Tibial nerve (tissue), 4 donors: ENCODE measurements at regions not wholly inside any gene's neighbourhood (a gene's known extent, or its start where the extent isn't known, plus 50 kb on each side); places are given as distances from the start of the nearest gene placed in this dataset.

Experiments used
- DNase-seq, 2 donors: peaks; one replicate each; pipeline ENCODE4 v3.0.0-alpha.2; 2019; ENCODE audit warnings: low spot score in 2 of 2
- H3K27ac ChIP-seq, 4 donors: fragments of 200-600 bp; sonication (generic) in 3 of 4; one replicate each; pipeline ENCODE4 v1.5.1; 2017 to 2019; ENCODE audit warnings: mild to moderate bottlenecking in 1 of 4
- H3K27me3 ChIP-seq, 2 donors: fragments of 200-600 bp; sonication (generic) in 1 of 2; one replicate each; pipeline versions ENCODE4 v1.5.1 to v1.6.0; 2017 to 2019
- H3K36me3 ChIP-seq, 3 donors: fragments of 200-600 bp; sonication (generic); one replicate each; pipeline ENCODE4 v1.5.1; 2018 to 2019
- H3K4me1 ChIP-seq, 4 donors: fragments of 200-600 bp; sonication (generic) in 3 of 4; one replicate each; pipeline ENCODE4 v1.5.1; 2017 to 2019
- H3K4me3 ChIP-seq, 4 donors: fragments of 200-600 bp; sonication (generic) in 3 of 4; one replicate each; pipeline ENCODE4 v1.5.1; 2017 to 2019; ENCODE audit warnings: mild to moderate bottlenecking in 1 of 4, moderate library complexity in 1 of 4
- H3K9me3 ChIP-seq, 4 donors: fragments of 200-600 bp; sonication (generic) in 3 of 4; one replicate each; pipeline ENCODE4 v1.5.1; 2017 to 2019
- EP300 ChIP-seq, 2 donors: sonication (generic); formaldehyde crosslinking; IDR thresholded peaks; one replicate each; pipeline ENCODE4 v1.6.1; 2017; ENCODE audit warnings: antibody characterized with exemption in 2 of 2, mild to moderate bottlenecking in 1 of 2
- POLR2A ChIP-seq, 2 donors: fragments of 450-650 bp; IDR thresholded peaks; one replicate each; pipeline ENCODE4 v1.6.1; 2017; ENCODE audit warnings: antibody characterized with exemption in 2 of 2, mild to moderate bottlenecking in 2 of 2, moderate library complexity in 2 of 2
- WGBS, 2 donors: methylation state at CpG; one replicate each; pipeline ENCODE4 v1.1.5; 2018; 5-methylcytosine and 5-hydroxymethylcytosine counted together
- TF ChIP-seq, protein P1 (sequence below), 5 experiments: fragments of 200-600 bp in 3 of 5; fragments of 450-650 bp in 2 of 5; sonication (generic) in 3 of 5; IDR thresholded peaks; one replicate each; pipeline ENCODE4 v1.5.1; 2016 to 2019; ENCODE audit warnings: antibody characterized with exemption in 5 of 5, mild to moderate bottlenecking in 3 of 5, moderate library complexity in 2 of 5

DNA sequence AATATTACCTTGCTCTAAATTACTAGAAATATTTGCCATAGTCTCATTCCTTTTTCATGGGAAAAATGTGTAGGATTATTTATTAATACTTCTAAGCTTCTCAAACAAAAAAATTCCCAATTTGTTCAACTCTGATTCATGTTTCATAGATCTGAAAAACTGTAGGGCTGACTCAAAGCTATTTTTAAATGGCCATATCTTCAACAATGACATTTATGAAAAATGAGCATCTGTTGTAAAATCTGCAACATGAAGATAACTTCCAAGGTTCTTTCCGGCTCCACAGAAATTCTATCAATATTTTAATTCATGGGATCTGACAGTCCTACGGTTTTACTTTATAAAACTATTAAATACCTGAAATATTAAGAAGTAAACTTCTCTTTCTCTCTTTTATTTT is 192.7 kb upstream of the KCNJ16 start:
- no peaks in the 10 kb centered on the region for H3K36me3 ChIP-seq
- H3K4me1 ChIP-seq: peaks cover 0 to 14% (median 4%) of the 10 kb centered on the region in 4 donors
- 88 to 95% methylated on average over 2 of the region's 2 CpGs for WGBS, 2 donors
- H3K4me3 ChIP-seq: no peak overlapping the region
- DNase-seq: no peak
- TF ChIP-seq EP300 (IDR thresholded peaks at IDR 0.05): no peak
- TF ChIP-seq, protein P1, sequence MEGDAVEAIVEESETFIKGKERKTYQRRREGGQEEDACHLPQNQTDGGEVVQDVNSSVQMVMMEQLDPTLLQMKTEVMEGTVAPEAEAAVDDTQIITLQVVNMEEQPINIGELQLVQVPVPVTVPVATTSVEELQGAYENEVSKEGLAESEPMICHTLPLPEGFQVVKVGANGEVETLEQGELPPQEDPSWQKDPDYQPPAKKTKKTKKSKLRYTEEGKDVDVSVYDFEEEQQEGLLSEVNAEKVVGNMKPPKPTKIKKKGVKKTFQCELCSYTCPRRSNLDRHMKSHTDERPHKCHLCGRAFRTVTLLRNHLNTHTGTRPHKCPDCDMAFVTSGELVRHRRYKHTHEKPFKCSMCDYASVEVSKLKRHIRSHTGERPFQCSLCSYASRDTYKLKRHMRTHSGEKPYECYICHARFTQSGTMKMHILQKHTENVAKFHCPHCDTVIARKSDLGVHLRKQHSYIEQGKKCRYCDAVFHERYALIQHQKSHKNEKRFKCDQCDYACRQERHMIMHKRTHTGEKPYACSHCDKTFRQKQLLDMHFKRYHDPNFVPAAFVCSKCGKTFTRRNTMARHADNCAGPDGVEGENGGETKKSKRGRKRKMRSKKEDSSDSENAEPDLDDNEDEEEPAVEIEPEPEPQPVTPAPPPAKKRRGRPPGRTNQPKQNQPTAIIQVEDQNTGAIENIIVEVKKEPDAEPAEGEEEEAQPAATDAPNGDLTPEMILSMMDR (IDR thresholded peaks at IDR 0.05): no peak
- TF ChIP-seq POLR2A (IDR thresholded peaks at IDR 0.05): no peak
- no peaks in the 10 kb centered on the region for H3K27me3 ChIP-seq
- no peak overlapping the region for H3K27ac ChIP-seq
- H3K9me3 ChIP-seq: peaks cover 0 to 7% (median 0%) of the 10 kb centered on the region in 4 donors

DNA sequence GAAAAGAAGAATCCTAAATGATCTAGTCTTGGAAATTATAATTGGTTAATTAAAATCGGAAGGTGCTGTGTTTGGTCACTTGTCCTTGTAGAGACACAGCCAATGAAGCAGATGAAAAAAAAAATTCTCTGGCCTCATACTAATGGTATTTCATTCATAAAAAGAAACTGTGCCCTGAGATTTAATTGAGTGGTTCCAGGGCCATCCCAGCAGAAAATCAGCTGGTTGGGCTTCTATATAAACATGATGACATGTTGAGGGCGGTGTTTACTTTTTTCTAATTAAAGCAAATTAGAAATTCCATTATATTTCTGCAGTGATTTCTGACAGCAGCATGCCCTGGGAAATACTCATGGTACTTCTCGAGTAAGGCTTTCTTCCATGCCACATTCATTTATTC is 191.9 kb upstream of the KCNJ16 start:
- no peak for DNase-seq
- Histone ChIP-seq H3K4me1 (peaks cover 0 to 14% (median 4%) of the 10 kb centered on the region in 4 donors), H3K4me3 (no peak overlapping the region), H3K9me3 (peaks cover 0 to 5% (median 0%) of the 10 kb centered on the region in 4 donors), H3K27ac (no peak overlapping the region), H3K27me3 (no peaks in the 10 kb centered on the region), H3K36me3 (no peaks in the 10 kb centered on the region)
- TF ChIP-seq POLR2A (IDR thresholded peaks at IDR 0.05) (no peak), EP300 (IDR thresholded peaks at IDR 0.05) (no peak)
- TF ChIP-seq, protein P1 (IDR thresholded peaks at IDR 0.05): no peak
- WGBS, 2 donors: 73 to 77% methylated on average over 3 of the region's 3 CpGs

DNA sequence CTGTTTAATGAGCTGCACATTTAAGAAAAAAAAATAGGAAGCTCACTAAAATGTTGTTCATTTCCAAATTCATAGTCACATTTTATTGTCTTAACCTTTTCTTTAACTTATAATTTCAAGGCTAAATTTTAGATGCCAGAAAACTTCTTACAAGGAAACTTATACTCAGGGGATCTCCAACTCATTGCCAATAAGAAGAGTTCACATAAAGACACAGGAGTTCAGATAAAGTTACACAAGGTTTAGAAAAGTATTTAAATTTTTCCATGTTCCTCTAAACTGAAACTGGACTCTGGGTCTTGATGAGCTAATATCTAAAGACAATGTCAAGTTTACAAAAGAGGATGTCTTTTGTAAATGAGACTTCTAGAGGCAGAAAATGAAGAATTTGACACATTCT is 190.7 kb upstream of the KCNJ16 start:
- no peaks in the 10 kb centered on the region for H3K36me3 ChIP-seq
- H3K9me3 ChIP-seq: no peaks in the 10 kb centered on the region
- H3K4me1 ChIP-seq: peaks cover 0 to 14% (median 4%) of the 10 kb centered on the region in 4 donors
- TF ChIP-seq, protein P1 (IDR thresholded peaks at IDR 0.05): no peak
- TF ChIP-seq EP300 (IDR thresholded peaks at IDR 0.05) (no peak), POLR2A (IDR thresholded peaks at IDR 0.05) (no peak)
- DNase-seq: no peak
- no peaks in the 10 kb centered on the region for H3K27me3 ChIP-seq
- no peak overlapping the region for H3K4me3 ChIP-seq
- H3K27ac ChIP-seq: peak overlapping the region in 1 of 4 donors; percentile 8

DNA sequence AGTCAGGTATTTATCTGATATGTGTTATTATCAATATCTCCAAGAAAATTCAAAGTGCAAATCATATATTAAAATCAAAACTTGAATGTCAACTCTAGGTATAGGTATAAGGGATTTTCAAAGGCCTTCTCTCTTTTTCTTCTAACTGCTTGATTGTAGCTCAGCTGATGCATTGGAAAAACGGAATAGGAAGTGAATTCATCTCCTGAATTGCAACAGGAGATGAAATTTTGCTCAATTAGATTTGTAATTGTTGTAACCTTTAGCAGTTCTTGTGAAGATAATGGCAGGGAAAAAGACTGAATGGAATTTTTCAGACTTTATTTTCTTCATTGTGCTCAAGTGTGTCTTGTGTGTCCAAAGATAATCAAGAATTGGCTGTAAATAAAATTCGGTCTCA is 190.2 kb upstream of the KCNJ16 start:
- Histone ChIP-seq H3K36me3 (no peaks in the 10 kb centered on the region), H3K27ac (peak overlapping the region in 1 of 4 donors; percentile 8), H3K4me1 (peaks cover 0 to 14% (median 4%) of the 10 kb centered on the region in 4 donors), H3K27me3 (no peaks in the 10 kb centered on the region), H3K4me3 (no peak overlapping the region), H3K9me3 (no peaks in the 10 kb centered on the region)
- WGBS, 2 donors: 66 to 70% methylated on average over 2 of the region's 2 CpGs
- no peak for TF ChIP-seq POLR2A (IDR thresholded peaks at IDR 0.05)
- TF ChIP-seq, protein P1 (IDR thresholded peaks at IDR 0.05): no peak
- TF ChIP-seq EP300 (IDR thresholded peaks at IDR 0.05): no peak
- DNase-seq: no peak

DNA sequence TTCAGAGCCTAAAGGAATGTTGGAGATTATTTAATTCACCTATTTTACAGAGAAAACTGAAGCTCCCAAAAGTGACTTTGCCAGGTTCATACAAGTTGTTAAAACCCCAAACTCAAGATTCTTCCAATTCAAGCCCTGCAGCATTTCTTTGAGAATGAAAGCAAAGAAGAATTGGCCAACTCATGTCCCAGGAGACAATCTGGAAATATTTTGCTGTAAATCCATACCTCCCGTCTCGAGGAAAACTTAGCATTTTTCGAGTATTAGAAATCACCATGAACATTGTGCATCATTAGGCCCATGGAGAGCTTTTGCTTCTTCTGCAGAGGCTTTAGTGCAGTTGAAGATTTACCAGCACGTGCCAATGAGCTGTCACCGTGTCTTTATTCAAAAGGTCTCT is 176.4 kb upstream of the KCNJ16 start:
- Histone ChIP-seq H3K27me3 (no peaks in the 10 kb centered on the region), H3K4me1 (no peaks in the 10 kb centered on the region), H3K4me3 (no peak overlapping the region), H3K36me3 (no peaks in the 10 kb centered on the region), H3K27ac (no peak overlapping the region), H3K9me3 (no peaks in the 10 kb centered on the region)
- TF ChIP-seq, protein P1 (IDR thresholded peaks at IDR 0.05): no peak
- TF ChIP-seq EP300 (IDR thresholded peaks at IDR 0.05) (no peak), POLR2A (IDR thresholded peaks at IDR 0.05) (no peak)
- WGBS, 2 donors: 62 to 64% methylated on average over 5 of the region's 5 CpGs
- DNase-seq: no peak
